ENCODE measurements at regions not wholly inside any gene's neighbourhood (a gene's known extent, or its start where the extent isn't known, plus 50 kb on each side); places are given as distances from the start of the nearest gene placed in this dataset.

DNA sequence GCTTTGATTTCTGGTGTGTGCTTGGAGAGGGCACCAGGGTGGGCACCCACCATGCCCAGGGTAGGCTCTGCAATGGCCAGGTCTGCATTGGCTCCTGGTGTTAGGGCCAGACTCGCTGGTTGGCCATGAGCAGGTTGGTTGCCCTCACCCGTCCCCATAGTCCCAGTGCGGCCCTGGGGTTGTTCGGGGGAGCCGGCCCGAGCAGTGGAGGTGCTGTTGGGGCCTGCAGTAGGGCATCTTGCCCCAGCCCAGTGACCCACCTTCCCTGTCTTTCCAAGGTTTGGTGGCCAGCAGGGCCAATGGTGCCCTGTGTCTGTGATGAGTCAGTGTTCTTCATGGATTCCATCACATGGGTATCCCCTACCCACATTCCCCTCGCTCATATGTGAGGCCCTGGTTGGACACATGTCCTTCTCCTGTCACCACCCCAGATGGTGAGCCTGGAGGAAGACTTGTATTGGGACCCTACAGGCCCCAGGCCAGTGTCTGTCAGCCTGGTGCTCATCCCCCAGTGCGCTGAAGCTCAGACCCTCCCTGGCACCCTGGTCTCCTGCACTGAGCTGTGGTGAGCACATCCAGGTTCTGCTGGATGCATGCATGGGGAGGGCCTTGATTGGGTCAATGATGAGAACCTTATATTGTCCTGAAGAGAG is 190.1 kb downstream of the UBE3A start:
- TF ChIP-seq POLR2A (IDR thresholded peaks at IDR 0.05) = no peak
- TF ChIP-seq CTCF (IDR thresholded peaks at IDR 0.05) = no peak

All from tibial nerve (tissue), 3 donors.